ENCODE measurements at regions not wholly inside any gene's neighbourhood (a gene's known extent, or its start where the extent isn't known, plus 50 kb on each side); places are given as distances from the start of the nearest gene placed in this dataset.

GRCh38 chr9:105087910-105088898 is 156.2 kb upstream of the SLC44A1 start (continued):
- no peak for TF ChIP-seq CTCF (IDR thresholded peaks at IDR 0.05 in 2 of 3, conservative IDR thresholded peaks at IDR 0.05 in 1 of 3; ENCODE audit: insufficient read depth in 2 of 3, low read depth in 1 of 3, low read length in 3 of 3)
- TF ChIP-seq CHCHD3 (CRISPR knock-in tag; IDR thresholded peaks at IDR 0.05) = no peak
- no peak for TF ChIP-seq ZC3H4 (CRISPR knock-in tag; IDR thresholded peaks at IDR 0.05; ENCODE audit: borderline replicate concordance)
- TF ChIP-seq ZC3H8 (IDR thresholded peaks at IDR 0.05) = no peak
- no peak for TF ChIP-seq TOE1 (IDR thresholded peaks at IDR 0.05; ENCODE audit: borderline replicate concordance)
- TF ChIP-seq TOE1 (CRISPR knock-in tag; IDR thresholded peaks at IDR 0.05; ENCODE audit: borderline replicate concordance, low read depth) = no peak

GRCh38 chr9:105089874-105090273 is 154.6 kb upstream of the SLC44A1 start:
- no peaks in the 10 kb centered on the region for H3K36me3 ChIP-seq (ENCODE audit: control insufficient read depth, insufficient read depth, low read length)
- no peak overlapping the region for H3K4me2 ChIP-seq (ENCODE audit: insufficient read depth, low read length)
- FAIRE-seq = no peak
- no TSS peak for BruUV-seq (replicated peaks)
- POLR2A ChIA-PET = interaction anchor here (1.1 kb wide), 1 partner anchor 266 kb away, joined by 3 read pairs; no protein-coding TSS in a partner anchor
- H3K9me3 ChIP-seq (replicated peaks; ENCODE audit: control insufficient read depth, insufficient read depth, low read depth, low read length) = no peaks in the 10 kb centered on the region
- no peak overlapping the region for H3K9ac ChIP-seq (ENCODE audit: insufficient read depth in 1 of 2, low read depth in 2 of 2, low read length in 2 of 2)
- DNase-seq (ENCODE audit: extremely low read depth in 1 of 4, low spot score in 3 of 4) = no peak
- in situ Hi-C loops (cut with MboI) = no loop called here
- ATAC-seq = no peak
- CTCF ChIA-PET (ENCODE audit: low intra/inter-chr PET ratio) = no interaction called here
- H3K9me1 ChIP-seq (ENCODE audit: control insufficient read depth, insufficient read depth, low read length) = no peaks in the 10 kb centered on the region
- H3K79me2 ChIP-seq (ENCODE audit: control insufficient read depth, insufficient read depth, low read length) = no peaks in the 10 kb centered on the region
- intact Hi-C loops (cut with micrococcal nuclease) = no loop called here
- WGBS (ENCODE audit: insufficient coverage, low coverage, missing lambda C conversion rate) = 0% methylated on average over 5 of the region's 5 CpGs
- no peak overlapping the region for H2AFZ ChIP-seq (ENCODE audit: low read depth, low read length)
- H3K4me1 ChIP-seq (replicated peaks in 1 of 2; ENCODE audit: control insufficient read depth in 2 of 2, insufficient read depth in 2 of 2, low read length in 2 of 2) = no peaks in the 10 kb centered on the region
- no peaks in the 10 kb centered on the region; a peak in 1 of 5 replicates for H3K27me3 ChIP-seq (ENCODE audit: control insufficient read depth in 2 of 2, insufficient read depth in 2 of 2, low read length in 2 of 2)
- H3K4me3 ChIP-seq = no peak overlapping the region
- no peak overlapping the region for H3K27ac ChIP-seq (ENCODE audit: extremely low read depth, low read depth, low read length)
- no peaks in the 10 kb centered on the region for H4K20me1 ChIP-seq (replicated peaks; ENCODE audit: control insufficient read depth, insufficient read depth, low read length)
- no peak for TF ChIP-seq COPS2 (conservative IDR thresholded peaks at IDR 0.05)
- no peak for TF ChIP-seq ELK1 (CRISPR knock-in tag; IDR thresholded peaks at IDR 0.05)
- TF ChIP-seq ELK3 (CRISPR knock-in tag; IDR thresholded peaks at IDR 0.05) = no peak
- TF ChIP-seq HMG20A (CRISPR knock-in tag; conservative IDR thresholded peaks at IDR 0.05) = no peak
- TF ChIP-seq RBM17 (IDR thresholded peaks at IDR 0.05; ENCODE audit: borderline replicate concordance, low read depth, low read length) = no peak
- no peak for TF ChIP-seq FUS (optimal IDR thresholded peaks at IDR 0.05; ENCODE audit: low read depth, low read length)
- TF ChIP-seq NFRKB (IDR thresholded peaks at IDR 0.05; ENCODE audit: low read depth) = no peak
- no peak for TF ChIP-seq SRSF3 (IDR thresholded peaks at IDR 0.05; ENCODE audit: insufficient read depth, low read length)
- TF ChIP-seq ZKSCAN8 (CRISPR knock-in tag; IDR thresholded peaks at IDR 0.05) = no peak
- TF ChIP-seq NFIX (CRISPR knock-in tag; IDR thresholded peaks at IDR 0.05; ENCODE audit: low read depth) = no peak
- TF ChIP-seq ZNF239 (CRISPR knock-in tag; IDR thresholded peaks at IDR 0.05) = no peak
- no peak for TF ChIP-seq ZNF507 (tag; conservative IDR thresholded peaks at IDR 0.05)
- TF ChIP-seq EHMT2 (IDR thresholded peaks at IDR 0.05) = no peak

Measured in K562 (cell line).